Loucy (cell line): ENCODE measurements at regions not wholly inside any gene's neighbourhood (a gene's known extent, or its start where the extent isn't known, plus 50 kb on each side); places are given as distances from the start of the nearest gene placed in this dataset.

ENCODE experiments used
- H2AFZ ChIP-seq: fragments of 200-600 bp; sonication (generic); 2 replicates; pipeline ENCODE4 v1.6.0; 2016; ENCODE audit warnings: antibody characterized with exemption, mild to moderate bottlenecking, low read length, moderate library complexity
- H3F3A ChIP-seq: fragments of 200-600 bp; 2 replicates; pipeline ENCODE4 v1.6.0; 2016; ENCODE audit warnings: antibody characterized with exemption, low read depth, mild to moderate bottlenecking
- H3K27me3 ChIP-seq: fragments of 200-600 bp; sonication (generic); 2 replicates; pipeline ENCODE4 v1.6.1; 2014; ENCODE audit warnings: low read length, mild to moderate bottlenecking; ENCODE audit not compliant: insufficient read depth, poor library complexity, severe bottlenecking
- H3K36me3 ChIP-seq: fragments of 200-600 bp; sonication (generic); 2 replicates; pipeline ENCODE4 v1.6.1; 2016; ENCODE audit warnings: low read length; ENCODE audit not compliant: insufficient read depth
- H3K4me1 ChIP-seq: fragments of 200-600 bp; sonication (generic); 2 replicates; pipeline ENCODE4 v1.5.1; 2014; ENCODE audit warnings: low read length, mild to moderate bottlenecking; ENCODE audit not compliant: insufficient read depth, poor library complexity, severe bottlenecking
- H3K4me2 ChIP-seq: fragments of 200-600 bp; sonication (generic); 2 replicates; pipeline ENCODE4 v1.6.0; 2014; ENCODE audit warnings: antibody characterized with exemption, low read length, low read depth, mild to moderate bottlenecking; ENCODE audit not compliant: poor library complexity, severe bottlenecking
- H3K4me3 ChIP-seq: fragments of 200-600 bp; sonication (generic); 2 replicates; pipeline ENCODE4 v1.5.1; 2014; ENCODE audit warnings: low read length, mild to moderate bottlenecking, mixed read lengths; ENCODE audit not compliant: poor library complexity, severe bottlenecking
- H3K79me2 ChIP-seq: fragments of 200-600 bp; sonication (generic); 2 replicates; pipeline ENCODE4 v1.6.1; 2014; ENCODE audit warnings: low read length; ENCODE audit not compliant: insufficient read depth
- H3K9ac ChIP-seq: fragments of 200-600 bp; sonication (generic); 2 replicates; pipeline ENCODE4 v1.6.0; 2014; ENCODE audit warnings: mild to moderate bottlenecking, low read depth, low read length, moderate library complexity; ENCODE audit not compliant: poor library complexity, severe bottlenecking
- H3K9me2 ChIP-seq: fragments of 200-600 bp; sonication (generic); replicated peaks from 2 replicates; pipeline ENCODE4 v1.6.1; 2016; ENCODE audit warnings: low read depth, low read length, mixed read lengths
- H3K9me3 ChIP-seq: fragments of 200-600 bp; sonication (generic); 2 replicates; pipeline ENCODE4 v1.6.1; 2014; ENCODE audit warnings: mild to moderate bottlenecking, antibody characterized with exemption, low read length, low read depth; ENCODE audit not compliant: insufficient read depth
- H4K20me1 ChIP-seq: fragments of 200-600 bp; sonication (generic); 2 replicates; pipeline ENCODE4 v1.6.0; 2014; ENCODE audit warnings: antibody characterized with exemption, low read length, mild to moderate bottlenecking; ENCODE audit not compliant: insufficient read depth, poor library complexity, severe bottlenecking
- EZH2phosphoT487 ChIP-seq: fragments of 200-600 bp; IDR thresholded peaks from 2 replicates; pipeline ENCODE4 v1.6.1; 2018; ENCODE audit warnings: antibody characterized with exemption, mild to moderate bottlenecking, moderate library complexity, borderline replicate concordance
- TF ChIP-seq, protein P1 (sequence below): fragments of 200-600 bp; sonication (generic); conservative IDR thresholded peaks from 2 replicates; pipeline ENCODE4 v1.5.1; 2014; ENCODE audit warnings: mild to moderate bottlenecking, antibody characterized with exemption, low read length

DNA sequence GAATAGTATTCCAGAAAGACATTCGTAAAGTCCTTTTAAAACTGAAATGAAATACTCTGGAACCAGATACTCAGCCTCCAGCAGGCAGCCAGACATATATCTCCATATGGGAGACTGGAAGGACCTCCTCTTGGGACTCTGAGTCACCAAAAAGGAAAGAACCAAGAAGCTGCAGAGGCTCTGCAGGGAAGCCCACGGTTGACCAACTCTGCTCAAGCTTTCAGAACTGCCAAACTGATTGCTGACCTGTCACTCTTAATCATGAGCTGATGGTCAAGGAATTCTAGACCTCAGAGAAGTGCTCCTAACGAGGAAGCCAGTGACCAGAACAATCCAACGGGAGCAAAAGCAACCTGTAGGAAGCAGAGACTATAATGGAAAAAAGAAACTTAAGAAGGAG, 434.7 kb downstream of the EIPR1 start:
- H4K20me1 ChIP-seq: no peaks in the 10 kb centered on the region
- H3K27me3 ChIP-seq: no peaks in the 10 kb centered on the region
- no peak overlapping the region for H3K9ac ChIP-seq
- no peaks in the 10 kb centered on the region for H3K36me3 ChIP-seq
- no peaks in the 10 kb centered on the region for H3K4me1 ChIP-seq
- TF ChIP-seq, protein P1, sequence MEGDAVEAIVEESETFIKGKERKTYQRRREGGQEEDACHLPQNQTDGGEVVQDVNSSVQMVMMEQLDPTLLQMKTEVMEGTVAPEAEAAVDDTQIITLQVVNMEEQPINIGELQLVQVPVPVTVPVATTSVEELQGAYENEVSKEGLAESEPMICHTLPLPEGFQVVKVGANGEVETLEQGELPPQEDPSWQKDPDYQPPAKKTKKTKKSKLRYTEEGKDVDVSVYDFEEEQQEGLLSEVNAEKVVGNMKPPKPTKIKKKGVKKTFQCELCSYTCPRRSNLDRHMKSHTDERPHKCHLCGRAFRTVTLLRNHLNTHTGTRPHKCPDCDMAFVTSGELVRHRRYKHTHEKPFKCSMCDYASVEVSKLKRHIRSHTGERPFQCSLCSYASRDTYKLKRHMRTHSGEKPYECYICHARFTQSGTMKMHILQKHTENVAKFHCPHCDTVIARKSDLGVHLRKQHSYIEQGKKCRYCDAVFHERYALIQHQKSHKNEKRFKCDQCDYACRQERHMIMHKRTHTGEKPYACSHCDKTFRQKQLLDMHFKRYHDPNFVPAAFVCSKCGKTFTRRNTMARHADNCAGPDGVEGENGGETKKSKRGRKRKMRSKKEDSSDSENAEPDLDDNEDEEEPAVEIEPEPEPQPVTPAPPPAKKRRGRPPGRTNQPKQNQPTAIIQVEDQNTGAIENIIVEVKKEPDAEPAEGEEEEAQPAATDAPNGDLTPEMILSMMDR: no peak
- no peak for TF ChIP-seq EZH2phosphoT487
- H3K4me2 ChIP-seq: no peak overlapping the region
- no peak overlapping the region for H3K4me3 ChIP-seq
- no peaks in the 10 kb centered on the region for H3K79me2 ChIP-seq
- peaks cover 4% of the 10 kb centered on the region; the same call in 1 of the 2 replicates for H3K9me3 ChIP-seq
- H3F3A ChIP-seq: no peaks in the 10 kb centered on the region
- H2AFZ ChIP-seq: no peak overlapping the region
- H3K9me2 ChIP-seq: no peaks in the 10 kb centered on the region

DNA sequence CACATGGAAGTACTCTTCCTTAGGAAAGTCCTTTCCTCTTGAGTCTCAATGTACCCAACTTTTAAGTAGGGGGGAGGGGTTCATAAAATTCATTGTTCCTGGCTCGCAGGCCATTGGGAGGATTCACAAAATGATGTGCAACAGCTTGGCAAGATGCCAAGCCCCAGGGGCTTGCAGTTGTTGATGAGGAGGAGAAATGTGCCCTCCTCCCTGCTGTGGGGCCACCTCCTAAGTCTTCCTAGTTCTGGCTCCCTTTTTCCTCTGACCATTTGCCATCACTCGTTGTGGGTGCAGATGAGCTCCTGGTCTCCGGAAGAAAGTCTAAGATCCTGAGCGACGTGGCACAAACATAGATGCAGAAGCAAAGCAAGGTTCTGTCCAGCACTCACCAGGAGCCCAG, 435.4 kb downstream of the EIPR1 start:
- no peaks in the 10 kb centered on the region for H3K79me2 ChIP-seq
- no peaks in the 10 kb centered on the region for H3K4me1 ChIP-seq
- no peaks in the 10 kb centered on the region for H3K27me3 ChIP-seq
- H3K9ac ChIP-seq: no peak overlapping the region
- H2AFZ ChIP-seq: no peak overlapping the region
- no peaks in the 10 kb centered on the region for H4K20me1 ChIP-seq
- TF ChIP-seq, protein P1: no peak
- no peak for TF ChIP-seq EZH2phosphoT487
- H3K36me3 ChIP-seq: no peaks in the 10 kb centered on the region
- H3F3A ChIP-seq: no peaks in the 10 kb centered on the region
- H3K9me3 ChIP-seq: peaks cover 4% of the 10 kb centered on the region; the same call in 1 of the 2 replicates
- H3K4me3 ChIP-seq: no peak overlapping the region
- H3K9me2 ChIP-seq: no peaks in the 10 kb centered on the region
- H3K4me2 ChIP-seq: no peak overlapping the region

DNA sequence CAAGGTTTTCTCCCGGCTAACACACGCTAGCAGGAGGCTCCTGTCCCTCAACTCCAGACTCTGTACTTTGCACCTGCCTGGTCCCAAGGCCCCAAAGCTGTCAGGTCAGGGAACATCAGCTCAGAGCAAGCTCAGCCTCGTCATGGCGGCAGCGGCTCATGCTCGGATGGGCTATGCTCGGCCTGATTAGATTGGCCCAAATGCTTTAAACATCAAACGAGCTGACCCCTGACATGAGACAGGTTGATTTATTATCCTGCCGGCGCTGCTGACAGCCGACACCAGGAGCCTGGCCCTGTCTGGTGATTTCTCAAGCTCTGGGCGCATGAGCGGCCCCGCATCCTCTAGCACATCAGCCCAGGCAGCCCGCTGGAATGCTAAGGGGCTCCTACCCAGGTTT, 436.4 kb downstream of the EIPR1 start:
- Histone ChIP-seq H3K27me3 (no peaks in the 10 kb centered on the region), H3K4me2 (no peak overlapping the region), H4K20me1 (no peaks in the 10 kb centered on the region), H3K9ac (no peak overlapping the region), H3K36me3 (no peaks in the 10 kb centered on the region), H3K9me3 (peaks cover 4% of the 10 kb centered on the region; the same call in 1 of the 2 replicates), H2AFZ (no peak overlapping the region), H3K79me2 (no peaks in the 10 kb centered on the region), H3K9me2 (no peaks in the 10 kb centered on the region), H3F3A (no peaks in the 10 kb centered on the region), H3K4me1 (no peaks in the 10 kb centered on the region), H3K4me3 (no peak overlapping the region)
- TF ChIP-seq, protein P1: no peak
- TF ChIP-seq EZH2phosphoT487: no peak
